ENCODE measurements at regions not wholly inside any gene's neighbourhood (a gene's known extent, or its start where the extent isn't known, plus 50 kb on each side); places are given as distances from the start of the nearest gene placed in this dataset.
"Not testable (repeated sequence)": the region's sequence is repeated elsewhere in the genome, so short reads cannot be mapped to it uniquely, and the experiment has no call there.

- TF ChIP-seq CTCF (IDR thresholded peaks at IDR 0.05; ENCODE audit: control insufficient read depth, extremely low read depth, insufficient read depth) = no peak
- no peak overlapping the region for H3K4me3 ChIP-seq (ENCODE audit: low read depth, low read length)
Observed at GRCh38 chr9:38244971-38245370, 147.5 kb upstream of the ALDH1B1 start.

GRCh38 chr9:38243993-38244392 is 148.5 kb upstream of the ALDH1B1 start:
- DNase-seq (ENCODE audit: low read depth) = no peak
- H3K4me3 ChIP-seq (ENCODE audit: low read depth, low read length) = no peak overlapping the region
- TF ChIP-seq CTCF (IDR thresholded peaks at IDR 0.05; ENCODE audit: control insufficient read depth, extremely low read depth, insufficient read depth) = no peak

More at GRCh38 chr9:38244971-38245370, 147.5 kb upstream of the ALDH1B1 start:
- DNase-seq (ENCODE audit: low read depth) = no peak

GRCh38 chr9:38242151-38242550 is 150.4 kb upstream of the ALDH1B1 start:
- H3K4me3 ChIP-seq (ENCODE audit: low read depth, low read length); DNase-seq (ENCODE audit: low read depth): not testable (repeated sequence)

GRCh38 chr9:38240051-38240450 is 152.5 kb upstream of the ALDH1B1 start:
- no peak for DNase-seq (ENCODE audit: low read depth)
- TF ChIP-seq CTCF (IDR thresholded peaks at IDR 0.05; ENCODE audit: control insufficient read depth, extremely low read depth, insufficient read depth) = no peak
- no peak overlapping the region for H3K4me3 ChIP-seq (ENCODE audit: low read depth, low read length)

GRCh38 chr9:38235244-38235643 is 157.3 kb upstream of the ALDH1B1 start:
- no peak for DNase-seq (ENCODE audit: low read depth)
- no peak for TF ChIP-seq CTCF (IDR thresholded peaks at IDR 0.05; ENCODE audit: control insufficient read depth, extremely low read depth, insufficient read depth)

GRCh38 chr9:38234479-38235170 is 157.9 kb upstream of the ALDH1B1 start:
- H3K4me3 ChIP-seq (ENCODE audit: low read depth, low read length) = no peak overlapping the region
- DNase-seq (ENCODE audit: low read depth) = no peak
- no peak for TF ChIP-seq CTCF (IDR thresholded peaks at IDR 0.05; ENCODE audit: control insufficient read depth, extremely low read depth, insufficient read depth)

More at GRCh38 chr9:38235244-38235643, 157.3 kb upstream of the ALDH1B1 start:
- no peak overlapping the region for H3K4me3 ChIP-seq (ENCODE audit: low read depth, low read length)

GRCh38 chr9:38233796-38234355 is 158.6 kb upstream of the ALDH1B1 start:
- DNase-seq (ENCODE audit: low read depth) = no peak
- H3K4me3 ChIP-seq (ENCODE audit: low read depth, low read length) = no peak overlapping the region
- TF ChIP-seq CTCF (IDR thresholded peaks at IDR 0.05; ENCODE audit: control insufficient read depth, extremely low read depth, insufficient read depth) = no peak

All from LNCaP clone FGC (cell line).